NCI-H1417 (cell line): ENCODE measurements at regions not wholly inside any gene's neighbourhood (a gene's known extent, or its start where the extent isn't known, plus 50 kb on each side); places are given as distances from the start of the nearest gene placed in this dataset.

Experiments used
- DNase-seq, 3 experiments: peaks; one replicate each; lab custom pipeline; 2025; lab: John Stamatoyannopoulos, UW

- DNase-seq: no peak
Observed at GRCh38 chr5:125377141-125377540, 630.7 kb upstream of the ZNF608 start.

GRCh38 chr5:125381290-125381689 is 634.9 kb upstream of the ZNF608 start:
- no peak for DNase-seq

- DNase-seq: no peak
Observed at GRCh38 chr5:125384071-125384470, 637.6 kb upstream of the ZNF608 start.

DNA sequence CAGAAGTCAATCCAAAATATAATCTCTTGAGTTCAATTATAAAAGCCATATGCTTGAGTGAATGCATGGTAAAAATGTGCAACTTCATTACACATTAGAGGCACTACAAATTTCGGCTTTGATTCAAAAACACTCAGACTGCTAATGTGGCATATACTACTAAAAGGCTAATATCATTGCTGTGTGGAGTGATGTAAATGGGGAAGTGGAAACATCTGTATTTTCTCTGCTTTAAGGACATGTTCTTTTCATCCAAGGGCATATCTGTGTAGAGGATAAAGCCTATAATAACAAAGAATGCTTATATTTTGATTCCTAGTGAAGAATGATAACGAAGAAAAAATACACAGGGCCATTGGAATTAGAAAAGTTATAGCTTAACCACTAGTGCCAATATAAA is 643.9 kb upstream of the ZNF608 start:
- peak in 1 of 3 experiments; percentile 49 for DNase-seq

GRCh38 chr5:125393221-125393815 is 646.9 kb upstream of the ZNF608 start:
- DNase-seq: no peak

GRCh38 chr5:125394661-125395280 is 648.3 kb upstream of the ZNF608 start:
- DNase-seq: no peak

- no peak for DNase-seq
Observed at GRCh38 chr5:125396462-125396861, 650.0 kb upstream of the ZNF608 start.

GRCh38 chr5:125398466-125398865 is 652.0 kb upstream of the ZNF608 start:
- no peak for DNase-seq

DNA sequence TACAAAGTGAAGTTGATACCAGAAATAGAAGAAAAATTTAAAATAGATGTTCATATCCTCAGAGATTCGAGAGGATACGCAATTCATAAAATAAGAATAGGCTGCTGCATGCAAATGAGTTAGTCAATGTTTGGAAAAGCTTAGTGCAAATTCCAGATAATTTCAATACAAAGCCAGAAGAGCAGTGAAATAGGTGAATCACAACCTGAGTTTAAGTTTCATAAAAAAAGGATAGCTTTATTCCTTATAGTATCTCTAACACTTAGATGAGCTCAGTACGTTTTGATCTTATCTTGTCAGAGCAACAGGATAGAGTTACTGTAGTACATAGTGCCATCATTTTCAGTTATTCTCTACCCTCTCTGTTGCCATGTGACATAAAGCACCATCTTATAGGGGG is 653.4 kb upstream of the ZNF608 start:
- DNase-seq: no peak

DNA sequence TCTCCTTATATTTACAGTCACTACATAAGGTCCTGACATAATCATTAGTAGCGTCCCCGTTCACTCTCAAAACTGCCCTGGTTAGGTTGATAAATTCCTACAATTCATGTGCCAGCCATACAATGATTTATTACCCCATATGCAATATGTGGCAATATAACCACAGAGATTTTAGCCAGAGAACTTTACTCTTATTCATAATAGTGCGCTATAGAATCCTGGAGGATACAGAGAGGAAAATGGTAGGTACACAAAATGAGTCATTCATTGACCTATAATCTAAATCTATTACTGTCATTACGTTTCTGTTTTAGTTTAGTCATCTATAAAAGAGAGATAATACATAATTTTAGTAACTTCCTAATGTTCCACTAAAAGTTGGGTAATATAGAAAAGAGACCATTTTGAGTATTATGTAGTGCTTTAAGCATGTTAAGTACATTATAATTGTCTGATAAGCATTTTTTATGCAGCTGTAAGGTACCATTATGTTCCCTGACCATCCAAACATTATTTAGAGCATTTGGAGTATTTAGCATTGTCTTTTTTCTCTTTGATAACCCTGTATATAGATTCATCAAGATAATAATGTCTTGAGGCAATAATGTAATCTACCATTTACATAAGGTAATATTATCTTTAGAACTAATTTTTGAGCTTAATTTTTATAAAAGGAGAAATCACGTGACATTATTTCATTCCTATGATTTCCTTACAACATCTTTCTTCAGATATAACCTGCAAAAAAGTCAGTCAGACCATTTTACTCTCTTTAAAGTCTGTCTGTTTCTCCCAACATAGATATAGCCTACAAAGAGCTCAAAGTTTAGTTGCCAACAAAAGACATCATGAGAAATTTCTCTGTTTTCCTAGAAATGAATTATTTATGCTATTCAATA is 655.5 kb upstream of the ZNF608 start:
- DNase-seq: peak in 1 of 3 experiments; percentile 4

- DNase-seq: no peak
Observed at GRCh38 chr5:125402787-125403186, 656.3 kb upstream of the ZNF608 start.

DNA sequence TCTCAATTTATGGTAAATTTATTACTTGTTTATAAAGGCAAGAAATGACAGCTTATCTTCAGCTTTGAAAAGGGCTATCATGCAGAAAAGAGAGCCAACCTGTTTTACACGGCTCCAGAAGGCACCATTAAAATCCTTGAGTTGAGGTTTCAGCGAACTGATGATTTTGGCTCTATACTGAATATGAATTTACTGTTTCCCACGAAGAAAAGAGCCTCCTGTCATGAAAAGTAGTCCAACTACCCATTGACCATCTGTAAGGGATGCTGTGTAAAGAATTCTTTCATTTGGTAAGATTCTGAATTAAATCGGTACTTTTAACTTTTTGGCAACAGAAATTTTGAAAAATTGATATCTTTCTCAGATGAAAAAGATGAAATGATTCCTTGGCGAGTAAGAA is 657.6 kb upstream of the ZNF608 start:
- DNase-seq: no peak

GRCh38 chr5:125408448-125409233 is 662.2 kb upstream of the ZNF608 start:
- peak in 1 of 3 experiments; percentile 70 for DNase-seq

GRCh38 chr5:125409234-125409860 is 662.9 kb upstream of the ZNF608 start:
- DNase-seq: peak; percentile 51 to 92 (median 65)

GRCh38 chr5:125409861-125410536 is 663.6 kb upstream of the ZNF608 start:
- peak; percentile 49 to 93 (median 80) for DNase-seq

GRCh38 chr5:125410537-125411070 is 664.2 kb upstream of the ZNF608 start:
- peak; percentile 17 to 75 (median 18) for DNase-seq

DNA sequence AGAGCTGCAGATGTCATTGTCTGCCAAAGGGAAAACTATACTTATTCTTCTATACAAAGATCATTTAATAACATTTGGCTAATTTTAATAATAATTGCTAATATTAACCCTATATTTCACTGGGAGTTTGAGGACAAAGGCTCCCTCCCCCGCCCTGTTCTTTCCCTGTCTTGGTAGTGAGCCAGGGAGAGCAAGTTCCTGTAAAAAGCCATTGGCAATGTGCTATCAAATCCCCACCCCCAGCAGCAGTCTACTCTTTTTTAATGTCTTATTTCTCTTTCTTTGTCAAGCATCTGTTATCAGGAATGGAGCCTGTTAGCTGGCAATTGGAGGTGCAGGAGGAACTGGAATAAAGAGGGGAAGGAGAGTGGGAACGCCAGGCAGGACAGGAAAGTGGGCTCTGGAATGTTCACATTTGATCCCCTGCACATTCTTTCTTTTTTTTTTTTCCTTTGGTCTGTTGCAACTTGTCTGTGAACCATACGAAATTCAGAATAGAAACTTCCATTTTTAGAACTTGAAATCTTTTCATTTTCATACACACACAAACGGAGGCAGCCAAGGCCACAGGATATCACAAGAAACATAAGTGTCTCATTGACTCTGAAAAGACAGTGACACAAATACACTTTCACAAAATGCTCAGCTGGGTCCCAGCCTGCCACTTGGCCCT is 664.8 kb upstream of the ZNF608 start:
- peak in 2 of 3 experiments; percentile 12 to 75 for DNase-seq

- DNase-seq: peak in 2 of 3 experiments; percentile 22 to 68
Observed at GRCh38 chr5:125411744-125412560, 665.5 kb upstream of the ZNF608 start.
